ENCODE measurements at regions not wholly inside any gene's neighbourhood (a gene's known extent, or its start where the extent isn't known, plus 50 kb on each side); places are given as distances from the start of the nearest gene placed in this dataset.

DNA sequence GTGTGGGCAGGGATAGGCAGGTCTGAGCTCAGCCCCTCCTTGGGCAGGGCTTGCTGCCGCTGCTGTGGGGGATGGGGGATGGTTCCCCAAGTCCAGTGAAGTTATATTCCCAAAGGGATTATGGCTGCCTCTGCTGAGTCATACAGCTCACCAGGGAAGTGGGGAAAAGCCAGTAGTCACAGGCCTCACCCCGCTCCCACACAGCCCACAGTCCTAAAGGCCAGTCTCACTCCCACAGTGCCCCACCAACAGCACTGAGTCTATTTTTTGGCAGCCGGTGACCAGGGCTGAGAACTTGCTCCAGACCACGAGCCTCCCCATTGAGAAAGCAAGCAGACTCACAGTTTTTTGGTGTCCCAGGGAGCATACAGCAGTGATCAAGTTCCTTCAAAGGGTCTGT is 173.3 kb downstream of the OSR1 start:
- no peaks in the 10 kb centered on the region for H3K4me1 ChIP-seq
- no peak for DNase-seq (ENCODE audit: low spot score in 2 of 2)
- intact Hi-C loops (cut with DNase I): no loop called here
- no peaks in the 10 kb centered on the region for H3K27me3 ChIP-seq
- no peak overlapping the region for H3K27ac ChIP-seq
- H3K36me3 ChIP-seq: no peaks in the 10 kb centered on the region
- H3K9me3 ChIP-seq: peaks cover 0 to 12% of the 10 kb centered on the region in 2 donors
- no peak overlapping the region for H3K4me3 ChIP-seq
- TF ChIP-seq, protein P1, sequence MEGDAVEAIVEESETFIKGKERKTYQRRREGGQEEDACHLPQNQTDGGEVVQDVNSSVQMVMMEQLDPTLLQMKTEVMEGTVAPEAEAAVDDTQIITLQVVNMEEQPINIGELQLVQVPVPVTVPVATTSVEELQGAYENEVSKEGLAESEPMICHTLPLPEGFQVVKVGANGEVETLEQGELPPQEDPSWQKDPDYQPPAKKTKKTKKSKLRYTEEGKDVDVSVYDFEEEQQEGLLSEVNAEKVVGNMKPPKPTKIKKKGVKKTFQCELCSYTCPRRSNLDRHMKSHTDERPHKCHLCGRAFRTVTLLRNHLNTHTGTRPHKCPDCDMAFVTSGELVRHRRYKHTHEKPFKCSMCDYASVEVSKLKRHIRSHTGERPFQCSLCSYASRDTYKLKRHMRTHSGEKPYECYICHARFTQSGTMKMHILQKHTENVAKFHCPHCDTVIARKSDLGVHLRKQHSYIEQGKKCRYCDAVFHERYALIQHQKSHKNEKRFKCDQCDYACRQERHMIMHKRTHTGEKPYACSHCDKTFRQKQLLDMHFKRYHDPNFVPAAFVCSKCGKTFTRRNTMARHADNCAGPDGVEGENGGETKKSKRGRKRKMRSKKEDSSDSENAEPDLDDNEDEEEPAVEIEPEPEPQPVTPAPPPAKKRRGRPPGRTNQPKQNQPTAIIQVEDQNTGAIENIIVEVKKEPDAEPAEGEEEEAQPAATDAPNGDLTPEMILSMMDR (IDR thresholded peaks at IDR 0.05): no peak

- TF ChIP-seq, protein P1 (IDR thresholded peaks at IDR 0.05): no peak
These were observed 180.2 kb downstream of the OSR1 start for GRCh38 chr2:19178175-19178574.

GRCh38 chr2:19176977-19177376 is 181.4 kb downstream of the OSR1 start:
- DNase-seq (ENCODE audit: low spot score in 2 of 2): no peak
- Histone ChIP-seq H3K9me3 (peaks cover 0 to 13% of the 10 kb centered on the region in 2 donors), H3K27me3 (no peaks in the 10 kb centered on the region), H3K4me3 (no peak overlapping the region), H3K27ac (no peak overlapping the region), H3K36me3 (no peaks in the 10 kb centered on the region), H3K4me1 (no peaks in the 10 kb centered on the region)
- TF ChIP-seq, protein P1 (IDR thresholded peaks at IDR 0.05): no peak
- intact Hi-C loops (cut with DNase I): no loop called here

More at GRCh38 chr2:19178175-19178574, 180.2 kb downstream of the OSR1 start:
- Histone ChIP-seq H3K36me3 (no peaks in the 10 kb centered on the region), H3K27me3 (no peaks in the 10 kb centered on the region), H3K27ac (no peak overlapping the region), H3K9me3 (peaks cover 0 to 13% of the 10 kb centered on the region in 2 donors), H3K4me3 (no peak overlapping the region), H3K4me1 (no peaks in the 10 kb centered on the region)
- no peak for DNase-seq (ENCODE audit: low spot score in 2 of 2)
- intact Hi-C loops (cut with DNase I): no loop called here

DNA sequence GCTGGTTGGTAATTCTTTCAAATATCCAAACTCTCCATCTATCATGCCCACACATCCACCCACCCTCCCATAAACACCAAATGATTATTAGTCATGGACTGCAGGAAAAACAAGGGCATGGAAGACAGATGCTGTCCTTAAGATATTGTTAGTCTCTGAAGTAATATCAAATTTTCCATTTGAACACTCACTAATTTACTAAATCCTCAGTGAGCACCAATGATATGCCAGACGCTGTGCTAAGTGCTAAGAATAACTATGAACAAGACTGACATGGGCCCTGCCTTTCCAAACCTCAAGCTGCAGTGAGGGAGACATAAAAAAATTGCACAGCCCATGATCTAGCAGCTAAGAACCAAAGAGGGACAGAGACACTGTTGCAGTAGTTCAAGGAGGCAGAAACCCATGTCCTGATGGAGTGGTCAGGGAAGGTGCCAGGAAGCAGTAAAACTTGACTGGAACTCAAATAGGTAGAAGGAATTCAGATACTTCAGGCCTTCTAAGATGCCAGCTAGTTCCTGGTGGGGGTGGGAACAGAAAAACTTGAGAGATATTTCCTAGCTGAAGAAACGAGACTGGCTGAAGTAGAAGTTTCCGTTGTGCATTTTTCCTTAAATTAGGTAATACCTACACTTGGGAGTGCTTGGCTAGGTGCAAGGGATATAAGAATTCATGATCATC is 182.1 kb downstream of the OSR1 start:
- intact Hi-C loops (cut with DNase I): no loop called here
- no peaks in the 10 kb centered on the region for H3K27me3 ChIP-seq

DNA sequence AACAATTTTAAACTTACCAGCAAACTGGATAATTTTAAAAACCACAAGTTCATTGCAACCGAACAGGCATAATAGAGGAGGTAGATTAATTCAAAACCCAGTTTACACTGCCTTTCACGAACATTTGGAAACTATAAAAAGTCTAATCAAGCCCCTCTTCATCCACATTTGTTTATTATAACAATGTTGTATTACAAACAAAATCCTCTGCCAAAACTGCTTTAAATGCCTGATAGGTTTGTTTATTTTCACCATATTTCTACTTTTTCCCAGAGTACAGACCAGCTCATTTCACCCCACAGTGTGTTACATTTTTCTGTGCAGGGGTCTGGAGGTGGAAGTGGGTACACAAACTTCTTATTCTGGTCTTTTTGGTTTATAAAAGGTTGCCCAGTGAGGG is 184.2 kb downstream of the OSR1 start:
- intact Hi-C loops (cut with DNase I): no loop called here
- Histone ChIP-seq H3K27ac (no peak overlapping the region), H3K9me3 (no peaks in the 10 kb centered on the region), H3K4me1 (no peaks in the 10 kb centered on the region), H3K27me3 (no peaks in the 10 kb centered on the region), H3K4me3 (no peak overlapping the region), H3K36me3 (no peaks in the 10 kb centered on the region)
- TF ChIP-seq, protein P1 (IDR thresholded peaks at IDR 0.05): no peak
- no peak for DNase-seq (ENCODE audit: low spot score in 2 of 2)

More for the DNA sequence above, 182.1 kb downstream of the OSR1 start:
- TF ChIP-seq, protein P1 (IDR thresholded peaks at IDR 0.05): no peak
- peaks cover 0 to 13% of the 10 kb centered on the region in 2 donors for H3K9me3 ChIP-seq
- H3K36me3 ChIP-seq: no peaks in the 10 kb centered on the region
- H3K4me3 ChIP-seq: no peak overlapping the region
- no peak overlapping the region for H3K27ac ChIP-seq
- DNase-seq (ENCODE audit: low spot score in 2 of 2): no peak
- no peaks in the 10 kb centered on the region for H3K4me1 ChIP-seq
